IMR-90 (cell line): ENCODE measurements at regions not wholly inside any gene's neighbourhood (a gene's known extent, or its start where the extent isn't known, plus 50 kb on each side); places are given as distances from the start of the nearest gene placed in this dataset.

Source experiments
- ATAC-seq: fragments of 200-7000 bp; cut with Tn5 transposase; 2 replicates; pipeline ENCODE4 v1.9.1; 2020; ENCODE audit warnings: low read depth, mild to moderate bottlenecking, moderate library complexity
- BruUV-seq: library from RNA; stranded (reverse); fragments of 400-500 nt; replicated peaks from 2 replicates; lab custom pipeline; 2021; lab: Mats Ljungman, UMichigan
- CTCF ChIA-PET: fragments of 300-600 bp; formaldehyde crosslinking; extraction: SDS; loops from one replicate; lab custom pipeline; 2021; ENCODE audit warnings: antibody characterized with exemption; lab: Yijun Ruan, JAX
- POLR2A ChIA-PET: fragments of 300-600 bp; sonication (Branson Sonifier 250); formaldehyde crosslinking; loops from one replicate; lab custom pipeline; 2022; ENCODE audit warnings: antibody characterized with exemption; ENCODE audit not compliant: unreplicated experiment; lab: Charles Lee
- DNase-seq: peaks from one replicate; pipeline ENCODE4 v3.0.0; 2013
- H2AFZ ChIP-seq: replicated peaks from 2 replicates; pipeline ENCODE3; 2013; ENCODE audit warnings: low read length, mild to moderate bottlenecking; ENCODE audit not compliant: poor library complexity
- H2AK5ac ChIP-seq: 2 replicates; pipeline ENCODE4 v1.6.1; 2013; ENCODE audit warnings: low read depth, low read length, inconsistent platforms
- H2AK9ac ChIP-seq: replicated peaks from 2 replicates; pipeline ENCODE3; 2013; ENCODE audit warnings: mild to moderate bottlenecking, low read depth, low read length, moderate library complexity; ENCODE audit not compliant: poor library complexity
- H2BK120ac ChIP-seq: 2 replicates; pipeline ENCODE4 v1.6.1; 2013; ENCODE audit warnings: low read depth, low read length, inconsistent platforms
- H2BK15ac ChIP-seq: 3 replicates; pipeline ENCODE4 v1.6.1; 2013; ENCODE audit warnings: low read depth, low read length, inconsistent platforms
- H2BK20ac ChIP-seq: 2 replicates; pipeline ENCODE4 v1.6.1; 2013; ENCODE audit warnings: low read depth, mild to moderate bottlenecking, inconsistent platforms, low read length, moderate library complexity
- H2BK5ac ChIP-seq: 2 replicates; pipeline ENCODE4 v1.6.1; 2013; ENCODE audit warnings: mild to moderate bottlenecking, low read depth, low read length, inconsistent platforms; ENCODE audit not compliant: poor library complexity, severe bottlenecking
- H3K14ac ChIP-seq: replicated peaks from 2 replicates; pipeline ENCODE4 v1.6.1; 2013; ENCODE audit warnings: low read depth, low read length, inconsistent platforms
- H3K18ac ChIP-seq: 2 replicates; pipeline ENCODE4 v1.6.1; 2013; ENCODE audit warnings: low read depth, low read length, control low read depth
- H3K23ac ChIP-seq: 2 replicates; pipeline ENCODE4 v1.6.1; 2013; ENCODE audit warnings: low read depth, low read length, inconsistent platforms
- H3K27ac ChIP-seq: 2 replicates; pipeline ENCODE4 v1.5.1; 2013; ENCODE audit warnings: mild to moderate bottlenecking, control low read depth, low read length; ENCODE audit not compliant: insufficient read depth
- H3K27me3 ChIP-seq: 2 replicates; pipeline ENCODE4 v1.6.1; 2013; ENCODE audit warnings: low read length; ENCODE audit not compliant: control insufficient read depth, insufficient read depth
- H3K36me3 ChIP-seq: 2 replicates; pipeline ENCODE4 v1.6.1; 2013; ENCODE audit warnings: low read length, mixed read lengths; ENCODE audit not compliant: control insufficient read depth, insufficient read depth
- H3K4ac ChIP-seq: 2 replicates; pipeline ENCODE4 v1.6.1; 2013; ENCODE audit warnings: low read depth, low read length, inconsistent platforms
- H3K4me1 ChIP-seq: 2 replicates; pipeline ENCODE4 v1.6.1; 2013; ENCODE audit warnings: low read length, mixed read lengths; ENCODE audit not compliant: control insufficient read depth, insufficient read depth
- H3K4me2 ChIP-seq: 2 replicates; pipeline ENCODE4 v1.6.1; 2013; ENCODE audit warnings: low read depth, mild to moderate bottlenecking, control low read depth, low read length, moderate library complexity
- H3K4me3 ChIP-seq: 2 replicates; pipeline ENCODE4 v1.5.1; 2013; ENCODE audit warnings: low read depth, mild to moderate bottlenecking, control low read depth, low read length, moderate library complexity; ENCODE audit not compliant: insufficient read depth
- H3K56ac ChIP-seq: 2 replicates; pipeline ENCODE4 v1.6.1; 2013; ENCODE audit warnings: low read length, inconsistent platforms; ENCODE audit not compliant: insufficient read depth; ENCODE audit errors: extremely low read depth
- H3K79me1 ChIP-seq, 2 experiments: 2 replicates each; pipeline ENCODE4 v1.6.1; 2013; ENCODE audit warnings: low read length in 2 of 2, inconsistent platforms in 1 of 2, low read depth in 1 of 2
- H3K9ac ChIP-seq: 2 replicates; pipeline ENCODE4 v1.6.1; 2013; ENCODE audit warnings: low read depth, low read length, control low read depth
- H3K9me1 ChIP-seq: 2 replicates; pipeline ENCODE4 v1.6.1; 2013; ENCODE audit warnings: low read length, inconsistent platforms; ENCODE audit not compliant: insufficient read depth
- H3K9me3 ChIP-seq: 2 replicates; pipeline ENCODE4 v1.6.1; 2013; ENCODE audit warnings: low read length; ENCODE audit not compliant: control insufficient read depth, insufficient read depth
- H4K20me1 ChIP-seq: 2 replicates; pipeline ENCODE4 v1.6.1; 2013; ENCODE audit warnings: low read length, inconsistent platforms; ENCODE audit not compliant: insufficient read depth
- H4K5ac ChIP-seq: 2 replicates; pipeline ENCODE4 v1.6.1; 2013; ENCODE audit warnings: mild to moderate bottlenecking, low read depth, low read length, control low read depth
- H4K8ac ChIP-seq, 2 experiments: 2 replicates each; pipeline ENCODE4 v1.6.1; 2013; ENCODE audit warnings: low read depth in 2 of 2, low read length in 2 of 2, control low read depth in 1 of 2, inconsistent platforms in 1 of 2
- H4K91ac ChIP-seq: 2 replicates; pipeline ENCODE4 v1.6.1; 2013; ENCODE audit warnings: low read depth, low read length, inconsistent platforms; ENCODE audit not compliant: insufficient read depth
- BHLHE40 ChIP-seq: fragments of 150-350 bp; IDR thresholded peaks from 2 replicates; pipeline ENCODE4 v1.6.1; 2016; ENCODE audit warnings: mild to moderate bottlenecking, low read depth, low read length
- CEBPB ChIP-seq: IDR thresholded peaks from 2 replicates; pipeline ENCODE4 v1.6.1; 2012; ENCODE audit warnings: low read depth, low read length, improper control_type of control experiment
- CHD1 ChIP-seq: IDR thresholded peaks from 2 replicates; pipeline ENCODE4 v1.6.1; 2012; ENCODE audit warnings: low read depth, low read length, improper control_type of control experiment
- FOS ChIP-seq: fragments of 150-350 bp; IDR thresholded peaks from 2 replicates; pipeline ENCODE4 v1.6.1; 2016; ENCODE audit warnings: low read depth, low read length
- MAFK ChIP-seq: IDR thresholded peaks from 2 replicates; pipeline ENCODE4 v1.6.1; 2012; ENCODE audit warnings: low read depth, low read length, improper control_type of control experiment
- MAZ ChIP-seq: IDR thresholded peaks from 2 replicates; pipeline ENCODE4 v1.6.1; 2012; ENCODE audit warnings: low read depth, mild to moderate bottlenecking, low read length, improper control_type of control experiment, moderate library complexity, borderline replicate concordance
- MXI1 ChIP-seq: IDR thresholded peaks from 2 replicates; pipeline ENCODE4 v1.6.1; 2012; ENCODE audit warnings: low read depth, mild to moderate bottlenecking, low read length, moderate library complexity, borderline replicate concordance
- NFE2L2 ChIP-seq: fragments of 150-350 bp; IDR thresholded peaks from 2 replicates; pipeline ENCODE4 v1.6.1; 2016; ENCODE audit warnings: low read depth, mild to moderate bottlenecking, low read length
- POLR2A ChIP-seq: IDR thresholded peaks from 2 replicates; pipeline ENCODE4 v1.6.1; 2012; ENCODE audit warnings: mild to moderate bottlenecking, low read depth, low read length
- RAD21 ChIP-seq: IDR thresholded peaks from 2 replicates; pipeline ENCODE4 v1.6.1; 2012; ENCODE audit warnings: low read length, improper control_type of control experiment
- RCOR1 ChIP-seq: IDR thresholded peaks from 2 replicates; pipeline ENCODE4 v1.6.1; 2012; ENCODE audit warnings: mild to moderate bottlenecking, low read length, improper control_type of control experiment; ENCODE audit not compliant: insufficient replicate concordance
- RFX5 ChIP-seq: IDR thresholded peaks from 2 replicates; pipeline ENCODE4 v1.8.0; 2012; ENCODE audit warnings: low read depth, mild to moderate bottlenecking, low read length, moderate library complexity
- SMC3 ChIP-seq: fragments of 150-350 bp; IDR thresholded peaks from 2 replicates; pipeline ENCODE4 v1.6.1; 2016; ENCODE audit warnings: low read depth, mild to moderate bottlenecking, antibody characterized with exemption, low read length, moderate library complexity
- USF2 ChIP-seq: fragments of 150-350 bp; IDR thresholded peaks from 2 replicates; pipeline ENCODE4 v1.6.1; 2017; ENCODE audit warnings: mild to moderate bottlenecking, antibody characterized with exemption, low read length, low read depth
- WGBS, 2 experiments: methylation state at CpG; one replicate each; pipeline versions ENCODE4 v1.1.5 to v1.1.7; 2013; ENCODE audit warnings: missing lambda C conversion rate in 2 of 2; ENCODE audit not compliant: insufficient read length in 1 of 2; ENCODE audit errors: extremely low coverage in 2 of 2; 5-methylcytosine and 5-hydroxymethylcytosine counted together
- dilution Hi-C: fragments of 300-500 bp; cut with HindIII; formaldehyde crosslinking; loops from one replicate; pipeline ENCODE4 v1.14.3; 2018; ENCODE audit warnings: low sequenced_read_pairs; ENCODE audit not compliant: unreplicated experiment
- in situ Hi-C: fragments of 300-500 bp; cut with MboI; formaldehyde crosslinking; loops from 3 replicates; pipeline ENCODE4 v1.14.3; 2019; ENCODE audit warnings: low sequenced_read_pairs, inconsistent platforms, mixed read lengths
- intact Hi-C: fragments of 100-400 bp; cut with micrococcal nuclease; formaldehyde crosslinking; loops from 2 replicates; pipeline ENCODE4 v1.10.0; 2022
- TF ChIP-seq, protein P1 (sequence below): fragments of 150-350 bp; IDR thresholded peaks from 2 replicates; pipeline ENCODE4 v1.6.1; 2016; ENCODE audit warnings: low read depth, mild to moderate bottlenecking, low read length, moderate library complexity, borderline replicate concordance
- TF ChIP-seq, protein P2 (sequence below): conservative IDR thresholded peaks from 2 replicates; pipeline ENCODE4 v1.5.1; 2012; ENCODE audit warnings: mild to moderate bottlenecking, low read depth, low read length, improper control_type of control experiment

DNA sequence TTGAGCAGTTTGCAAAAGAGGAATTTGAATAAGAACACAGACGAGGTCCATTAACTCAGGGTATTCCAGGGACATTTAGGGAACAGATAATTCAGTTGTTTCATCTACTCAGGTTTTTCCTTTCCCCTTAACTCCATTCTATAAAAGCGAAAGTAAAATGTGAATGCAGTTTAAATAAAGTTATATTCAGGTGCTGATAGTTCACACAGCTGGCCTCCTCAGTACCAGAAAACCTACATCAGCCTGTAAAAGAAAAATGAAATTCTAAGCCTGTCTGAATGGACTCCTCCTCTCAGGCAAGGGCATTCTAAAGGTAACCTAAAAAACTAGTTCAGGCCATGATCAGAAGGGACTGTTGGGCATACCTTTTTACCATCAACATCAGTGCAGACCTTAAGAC lies 873.8 kb downstream of the SUCLG1 start:
- in situ Hi-C loops = no loop called here
- Histone ChIP-seq H3K18ac (no peak overlapping the region), H3K79me1 (no peaks in the 10 kb centered on the region), H3K4me1 (no peaks in the 10 kb centered on the region), H3K56ac (no peak overlapping the region), H3K23ac (no peak overlapping the region), H2BK5ac (no peak overlapping the region), H2AK5ac (no peak overlapping the region), H3K4me2 (no peak overlapping the region), H2BK20ac (no peak overlapping the region), H4K20me1 (no peaks in the 10 kb centered on the region), H3K27ac (no peak overlapping the region), H3K4me3 (no peak overlapping the region), H3K36me3 (no peaks in the 10 kb centered on the region), H2AFZ (no peak overlapping the region), H3K9me1 (no peaks in the 10 kb centered on the region), H3K4ac (no peak overlapping the region), H2AK9ac (no peak overlapping the region), H4K8ac (no peak overlapping the region), H3K9me3 (no peaks in the 10 kb centered on the region), H4K5ac (no peak overlapping the region), H2BK120ac (no peak overlapping the region), H2BK15ac (no peak overlapping the region), H3K14ac (no peak overlapping the region), H3K27me3 (no peaks in the 10 kb centered on the region), H3K9ac (no peak overlapping the region), H4K91ac (no peak overlapping the region)
- intact Hi-C loops = no loop called here
- dilution Hi-C loops = no loop called here
- no peak for TF ChIP-seq USF2
- TF ChIP-seq BHLHE40 = no peak
- no peak for TF ChIP-seq RAD21
- TF ChIP-seq, protein P1, sequence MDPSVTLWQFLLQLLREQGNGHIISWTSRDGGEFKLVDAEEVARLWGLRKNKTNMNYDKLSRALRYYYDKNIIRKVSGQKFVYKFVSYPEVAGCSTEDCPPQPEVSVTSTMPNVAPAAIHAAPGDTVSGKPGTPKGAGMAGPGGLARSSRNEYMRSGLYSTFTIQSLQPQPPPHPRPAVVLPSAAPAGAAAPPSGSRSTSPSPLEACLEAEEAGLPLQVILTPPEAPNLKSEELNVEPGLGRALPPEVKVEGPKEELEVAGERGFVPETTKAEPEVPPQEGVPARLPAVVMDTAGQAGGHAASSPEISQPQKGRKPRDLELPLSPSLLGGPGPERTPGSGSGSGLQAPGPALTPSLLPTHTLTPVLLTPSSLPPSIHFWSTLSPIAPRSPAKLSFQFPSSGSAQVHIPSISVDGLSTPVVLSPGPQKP = no peak
- no peak for TF ChIP-seq POLR2A
- no peak for TF ChIP-seq RCOR1
- no peak for TF ChIP-seq MAZ
- TF ChIP-seq MAFK = no peak
- no peak for TF ChIP-seq CHD1
- TF ChIP-seq FOS = no peak
- no peak for TF ChIP-seq SMC3
- no peak for TF ChIP-seq RFX5
- TF ChIP-seq, protein P2, sequence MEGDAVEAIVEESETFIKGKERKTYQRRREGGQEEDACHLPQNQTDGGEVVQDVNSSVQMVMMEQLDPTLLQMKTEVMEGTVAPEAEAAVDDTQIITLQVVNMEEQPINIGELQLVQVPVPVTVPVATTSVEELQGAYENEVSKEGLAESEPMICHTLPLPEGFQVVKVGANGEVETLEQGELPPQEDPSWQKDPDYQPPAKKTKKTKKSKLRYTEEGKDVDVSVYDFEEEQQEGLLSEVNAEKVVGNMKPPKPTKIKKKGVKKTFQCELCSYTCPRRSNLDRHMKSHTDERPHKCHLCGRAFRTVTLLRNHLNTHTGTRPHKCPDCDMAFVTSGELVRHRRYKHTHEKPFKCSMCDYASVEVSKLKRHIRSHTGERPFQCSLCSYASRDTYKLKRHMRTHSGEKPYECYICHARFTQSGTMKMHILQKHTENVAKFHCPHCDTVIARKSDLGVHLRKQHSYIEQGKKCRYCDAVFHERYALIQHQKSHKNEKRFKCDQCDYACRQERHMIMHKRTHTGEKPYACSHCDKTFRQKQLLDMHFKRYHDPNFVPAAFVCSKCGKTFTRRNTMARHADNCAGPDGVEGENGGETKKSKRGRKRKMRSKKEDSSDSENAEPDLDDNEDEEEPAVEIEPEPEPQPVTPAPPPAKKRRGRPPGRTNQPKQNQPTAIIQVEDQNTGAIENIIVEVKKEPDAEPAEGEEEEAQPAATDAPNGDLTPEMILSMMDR = no peak
- no peak for TF ChIP-seq CEBPB
- no peak for TF ChIP-seq MXI1
- no peak for TF ChIP-seq NFE2L2
- ChIA-PET CTCF (no interaction called here), POLR2A (no interaction called here)
- ATAC-seq = no peak
- no CpG with 5 or more reads among the region's 2 CpGs for WGBS, 2 experiments
- DNase-seq = no peak
- BruUV-seq = no TSS peak
